Body of pancreas (tissue), 4 donors: ENCODE measurements at regions not wholly inside any gene's neighbourhood (a gene's known extent, or its start where the extent isn't known, plus 50 kb on each side); places are given as distances from the start of the nearest gene placed in this dataset.
"Not testable (repeated sequence)": the region's sequence is repeated elsewhere in the genome, so short reads cannot be mapped to it uniquely, and the experiment has no call there.

Experiments used
- CTCF ChIP-seq, 7 experiments: fragments of 450-650 bp in 4 of 7; fragments of 200-600 bp in 3 of 7; sonication (generic) in 3 of 7; IDR thresholded peaks; one replicate each; pipeline ENCODE4 v1.5.1; 2016 to 2019; ENCODE audit warnings: antibody characterized with exemption in 7 of 7
- POLR2A ChIP-seq, 3 donors: fragments of 450-650 bp; IDR thresholded peaks; one replicate each; pipeline ENCODE4 v1.6.1; 2016; ENCODE audit warnings: antibody characterized with exemption in 3 of 3, mild to moderate bottlenecking in 2 of 3

GRCh38 chr1:244332761-244333160 is 118.9 kb downstream of the ADSS2 start:
- not testable (repeated sequence) for TF ChIP-seq CTCF, POLR2A (IDR thresholded peaks at IDR 0.05)
